Stimulated activated naive CD8-positive, alpha-beta T cell treated with anti-CD3 and anti-CD28 coated beads, Interleukin-15, Interleukin-2, amounts not matched to agents 100 ng/mL and 50 ng/mL, for 24 hours (primary cell): ENCODE measurements at regions not wholly inside any gene's neighbourhood (a gene's known extent, or its start where the extent isn't known, plus 50 kb on each side); places are given as distances from the start of the nearest gene placed in this dataset.
"Not testable (repeated sequence)": the region's sequence is repeated elsewhere in the genome, so short reads cannot be mapped to it uniquely, and the experiment has no call there.

Experiments
- H3K27ac Mint-ChIP-seq: one replicate; pipeline ENCODE4 v1.8.0; 2021; ENCODE audit warnings: mild to moderate bottlenecking, mixed read lengths
- H3K27me3 Mint-ChIP-seq: one replicate; pipeline ENCODE4 v1.8.0; 2021; ENCODE audit warnings: mixed read lengths
- H3K36me3 Mint-ChIP-seq: one replicate; pipeline ENCODE4 v1.8.0; 2021; ENCODE audit warnings: low read depth, mixed read lengths
- H3K4me1 Mint-ChIP-seq: one replicate; pipeline ENCODE4 v1.8.0; 2021; ENCODE audit warnings: low read depth, mixed read lengths
- H3K4me3 Mint-ChIP-seq: one replicate; pipeline ENCODE4 v1.8.0; 2021; ENCODE audit warnings: mild to moderate bottlenecking, mixed read lengths
- H3K9me3 Mint-ChIP-seq: one replicate; pipeline ENCODE4 v1.8.0; 2021; ENCODE audit warnings: mixed read lengths

DNA sequence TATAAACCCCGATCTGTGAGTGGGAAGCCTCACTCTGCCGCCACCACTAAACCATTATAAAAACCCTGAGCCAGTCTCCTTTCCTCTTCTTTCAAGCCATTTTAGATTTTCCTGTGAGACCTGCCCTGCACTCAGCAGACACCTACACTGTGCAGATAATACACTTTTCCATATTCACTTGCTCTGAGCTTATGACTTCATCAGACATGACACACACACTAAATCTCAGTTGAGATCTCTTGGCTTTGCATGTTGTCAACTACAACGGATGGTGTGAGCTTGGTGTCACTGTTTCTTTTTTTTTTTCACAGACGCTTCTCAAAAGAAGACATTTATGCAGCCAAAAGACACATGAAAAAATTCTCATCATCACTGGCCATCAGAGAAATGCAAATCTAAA lies 814.3 kb downstream of the TMEM121 start:
- H3K36me3 Mint-ChIP-seq, H3K27ac Mint-ChIP-seq, H3K4me3 Mint-ChIP-seq, H3K4me1 Mint-ChIP-seq, H3K9me3 Mint-ChIP-seq: not testable (repeated sequence)
- H3K27me3 Mint-ChIP-seq, result peaks cover 23% of the 10 kb centered on the region

DNA sequence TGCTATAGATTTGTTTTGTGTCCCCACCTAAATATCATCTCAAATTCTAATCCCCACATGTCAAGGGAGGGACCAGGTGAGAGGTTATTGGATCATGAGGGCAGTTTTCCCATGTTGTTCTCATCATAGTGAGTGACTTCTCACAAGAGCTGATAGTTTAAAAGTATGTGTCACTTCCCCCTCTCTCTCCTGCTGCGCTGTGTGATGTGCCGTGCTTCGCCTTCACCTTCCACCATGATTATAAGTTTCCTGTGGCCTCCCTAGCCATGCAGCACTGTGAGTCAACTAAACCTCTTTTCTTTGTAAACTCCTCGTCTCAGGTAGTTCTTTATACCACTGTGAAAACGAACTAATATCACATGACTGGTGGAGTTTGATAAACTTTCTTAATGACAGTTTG lies 814.8 kb downstream of the TMEM121 start:
- not testable (repeated sequence) for H3K4me3 Mint-ChIP-seq, H3K27ac Mint-ChIP-seq, H3K36me3 Mint-ChIP-seq, H3K4me1 Mint-ChIP-seq, H3K9me3 Mint-ChIP-seq
- peaks cover 23% of the 10 kb centered on the region for H3K27me3 Mint-ChIP-seq

DNA sequence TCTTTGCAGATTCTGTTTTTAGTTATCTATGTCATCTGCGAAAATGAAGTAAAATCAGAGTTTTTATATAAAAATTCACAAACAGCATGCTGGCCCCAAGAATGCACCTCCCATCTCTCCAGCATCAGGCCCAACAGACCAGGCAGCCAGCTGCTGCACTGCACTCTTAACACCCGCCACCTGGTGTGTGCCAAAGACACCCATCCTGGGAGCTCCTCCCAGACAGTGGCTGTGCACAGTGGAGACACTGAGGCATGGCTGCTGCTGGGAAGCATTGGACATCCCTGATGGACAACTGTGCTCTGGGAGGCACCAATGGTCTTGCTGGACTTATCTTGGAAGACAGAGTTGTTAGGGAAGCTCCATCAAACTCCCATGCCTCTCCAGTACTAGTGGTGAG lies 817.2 kb downstream of the TMEM121 start:
- H3K9me3 Mint-ChIP-seq, result no peaks in the 10 kb centered on the region
- no peaks in the 10 kb centered on the region for H3K4me1 Mint-ChIP-seq
- H3K27ac Mint-ChIP-seq, result no peak overlapping the region
- no peaks in the 10 kb centered on the region for H3K36me3 Mint-ChIP-seq
- H3K4me3 Mint-ChIP-seq, result no peak overlapping the region
- peaks cover 34% of the 10 kb centered on the region for H3K27me3 Mint-ChIP-seq

DNA sequence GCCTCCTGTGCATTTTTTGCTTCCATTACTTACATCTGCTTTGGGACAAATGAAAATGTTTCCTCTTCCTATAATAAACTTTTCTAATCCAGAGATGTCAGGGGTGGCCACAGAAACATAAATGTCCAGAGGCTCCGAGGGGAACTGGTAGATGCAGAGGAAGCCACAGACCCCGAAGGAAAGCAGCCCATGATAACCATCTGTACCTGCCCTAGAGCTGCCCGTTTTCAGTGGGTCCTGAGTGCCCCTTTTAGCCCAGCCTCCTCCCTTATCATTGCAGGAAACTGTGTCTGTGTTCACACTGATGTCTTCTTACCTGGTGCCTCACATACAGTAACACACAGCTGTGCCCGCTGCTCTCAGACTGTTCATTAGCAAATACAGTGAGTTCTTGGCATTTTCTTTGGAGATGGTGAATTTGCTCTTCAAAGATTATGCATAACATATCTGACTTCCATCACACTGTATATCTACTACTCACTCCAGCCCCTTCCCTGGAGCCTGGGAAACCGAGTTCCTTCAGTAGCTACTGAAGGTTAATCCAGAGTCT lies 817.8 kb downstream of the TMEM121 start:
- H3K27me3 Mint-ChIP-seq, result peaks cover 37% of the 10 kb centered on the region
- not testable (repeated sequence) for H3K36me3 Mint-ChIP-seq, H3K4me3 Mint-ChIP-seq

GRCh38 chr14:106344791-106345479 lies 818.6 kb downstream of the TMEM121 start:
- peaks cover 34% of the 10 kb centered on the region for H3K27me3 Mint-ChIP-seq
- not testable (repeated sequence) for H3K9me3 Mint-ChIP-seq, H3K27ac Mint-ChIP-seq, H3K36me3 Mint-ChIP-seq, H3K4me3 Mint-ChIP-seq, H3K4me1 Mint-ChIP-seq

More for the DNA sequence above, 817.8 kb downstream of the TMEM121 start:
- H3K4me1 Mint-ChIP-seq, H3K9me3 Mint-ChIP-seq, H3K27ac Mint-ChIP-seq: not testable (repeated sequence)

GRCh38 chr14:106346084-106346483 lies 819.7 kb downstream of the TMEM121 start:
- no peak overlapping the region for H3K27ac Mint-ChIP-seq
- no peaks in the 10 kb centered on the region for H3K36me3 Mint-ChIP-seq
- H3K4me1 Mint-ChIP-seq, result no peaks in the 10 kb centered on the region
- no peak overlapping the region for H3K4me3 Mint-ChIP-seq
- peaks cover 26% of the 10 kb centered on the region for H3K27me3 Mint-ChIP-seq
- H3K9me3 Mint-ChIP-seq, result no peaks in the 10 kb centered on the region

GRCh38 chr14:106346534-106347290 lies 820.3 kb downstream of the TMEM121 start:
- Mint-ChIP-seq H3K4me3 (no peak overlapping the region), H3K27ac (no peak overlapping the region), H3K4me1 (no peaks in the 10 kb centered on the region), H3K36me3 (no peaks in the 10 kb centered on the region), H3K27me3 (peaks cover 26% of the 10 kb centered on the region), H3K9me3 (no peaks in the 10 kb centered on the region)

DNA sequence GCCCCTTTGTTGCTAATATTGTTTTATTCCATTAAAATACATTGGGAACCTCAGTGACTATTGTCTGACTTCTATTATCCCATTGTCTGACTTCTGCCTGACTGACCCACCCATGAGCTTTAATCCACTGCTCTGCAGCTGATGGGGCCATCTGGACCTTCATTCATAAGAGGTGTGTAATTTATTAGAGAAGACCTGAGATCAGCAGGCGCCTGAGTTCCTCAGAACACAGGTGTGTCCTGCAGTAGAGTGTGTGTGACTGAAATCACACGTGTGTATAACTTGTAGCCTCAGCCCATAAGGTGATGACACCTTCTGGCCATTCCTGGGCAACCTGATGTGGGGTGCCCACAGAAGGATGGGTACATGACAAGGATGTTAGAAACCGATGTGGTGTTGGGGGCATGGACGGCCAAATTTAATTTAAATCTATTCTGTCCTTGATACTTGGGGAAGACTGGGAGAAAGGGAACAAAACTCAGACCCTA lies 821.0 kb downstream of the TMEM121 start:
- Mint-ChIP-seq H3K4me1 (no peaks in the 10 kb centered on the region), H3K27ac (no peak overlapping the region), H3K4me3 (no peak overlapping the region), H3K9me3 (no peaks in the 10 kb centered on the region), H3K36me3 (no peaks in the 10 kb centered on the region), H3K27me3 (peaks cover 26% of the 10 kb centered on the region)

DNA sequence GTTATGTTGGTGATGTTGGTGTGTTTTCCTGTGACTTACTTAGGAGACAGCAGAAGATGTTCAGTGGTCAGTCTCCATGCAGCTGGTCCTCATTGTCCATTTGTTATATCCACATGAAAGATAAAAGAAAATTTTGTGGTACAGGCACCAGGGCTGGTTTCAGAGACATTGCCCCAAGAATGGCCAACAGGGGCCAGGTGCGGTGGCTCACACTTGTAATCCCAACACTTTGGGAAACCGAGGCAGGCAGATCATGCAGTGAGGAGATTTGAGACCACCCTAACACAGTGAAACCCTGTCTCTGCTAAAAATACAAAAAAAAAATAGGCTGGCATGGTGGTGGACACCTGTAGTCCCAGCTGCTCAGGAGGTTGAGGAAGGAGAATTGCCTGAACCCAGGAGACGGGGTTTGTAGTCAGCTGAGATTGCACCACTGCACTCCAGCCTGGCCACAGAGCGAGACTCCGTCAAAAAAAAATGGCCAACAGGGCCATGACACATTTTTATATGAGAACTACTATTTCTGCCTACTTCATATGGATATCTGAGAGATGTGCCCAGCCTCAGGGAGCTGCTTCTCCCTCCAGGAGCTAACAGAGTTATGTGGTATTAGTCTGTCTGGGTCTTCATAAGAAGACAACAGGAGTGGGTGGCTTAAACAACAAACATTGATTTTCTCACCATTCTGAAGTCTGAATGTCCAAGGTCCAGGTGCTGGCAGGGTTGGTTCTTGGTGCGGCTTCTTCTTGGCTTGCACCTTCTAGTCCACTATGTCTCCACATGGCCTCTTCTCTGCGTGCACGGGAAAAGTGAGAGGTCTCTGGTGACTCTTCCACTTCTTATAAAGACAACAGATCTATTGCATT lies 821.7 kb downstream of the TMEM121 start:
- H3K36me3 Mint-ChIP-seq, result no peaks in the 10 kb centered on the region
- H3K27me3 Mint-ChIP-seq, result peaks cover 26% of the 10 kb centered on the region
- H3K9me3 Mint-ChIP-seq, result no peaks in the 10 kb centered on the region
- H3K4me3 Mint-ChIP-seq, result no peak overlapping the region
- no peaks in the 10 kb centered on the region for H3K4me1 Mint-ChIP-seq
- no peak overlapping the region for H3K27ac Mint-ChIP-seq

- H3K27me3 Mint-ChIP-seq, result peaks cover 24% of the 10 kb centered on the region
- not testable (repeated sequence) for H3K27ac Mint-ChIP-seq, H3K4me1 Mint-ChIP-seq, H3K4me3 Mint-ChIP-seq, H3K36me3 Mint-ChIP-seq, H3K9me3 Mint-ChIP-seq
Observed at GRCh38 chr14:106348873-106349540, 822.6 kb downstream of the TMEM121 start.

DNA sequence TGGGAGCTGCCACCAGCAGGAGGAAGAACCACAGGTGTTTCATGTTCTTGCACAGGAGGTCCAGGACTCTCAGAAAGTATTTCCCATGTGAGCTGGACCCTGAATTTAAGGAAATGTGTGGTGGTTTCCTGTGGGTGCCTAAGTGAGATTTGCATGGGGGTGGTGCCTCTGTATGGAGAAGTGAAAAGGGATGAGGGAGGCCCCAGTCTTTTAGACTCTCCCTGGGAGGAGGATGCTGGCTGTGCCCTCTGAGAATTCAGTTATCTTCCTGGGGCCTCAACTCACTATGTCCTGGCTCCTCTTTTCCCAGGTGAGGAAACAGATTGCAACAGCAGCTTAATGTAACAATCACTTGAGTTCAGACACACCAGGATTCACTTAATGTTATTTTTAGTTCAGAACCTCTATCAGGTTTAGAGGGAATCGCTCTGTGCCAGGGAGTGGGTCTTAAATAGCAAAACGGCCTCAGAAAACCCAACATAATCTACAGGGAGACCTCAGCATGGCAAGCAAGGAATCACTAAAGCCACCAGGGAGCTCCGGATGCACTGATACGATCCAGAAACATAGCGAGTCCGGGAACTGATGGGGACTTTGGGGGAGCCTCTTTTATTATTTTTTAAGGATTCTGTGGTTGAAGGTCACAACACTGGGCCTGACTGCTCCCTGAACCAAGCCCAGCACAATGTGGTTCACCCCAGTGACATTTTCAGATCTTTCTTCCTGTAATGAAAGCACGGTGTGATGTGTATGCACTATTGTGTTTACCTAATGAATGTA lies 823.5 kb downstream of the TMEM121 start:
- not testable (repeated sequence) for H3K9me3 Mint-ChIP-seq, H3K27ac Mint-ChIP-seq, H3K36me3 Mint-ChIP-seq, H3K4me1 Mint-ChIP-seq, H3K4me3 Mint-ChIP-seq
- H3K27me3 Mint-ChIP-seq, result peaks cover 29% of the 10 kb centered on the region

- H3K27me3 Mint-ChIP-seq, result peaks cover 17% of the 10 kb centered on the region
- H3K4me1 Mint-ChIP-seq, H3K36me3 Mint-ChIP-seq, H3K4me3 Mint-ChIP-seq, H3K27ac Mint-ChIP-seq, H3K9me3 Mint-ChIP-seq: not testable (repeated sequence)
Observed at GRCh38 chr14:106355007-106355791, 828.8 kb downstream of the TMEM121 start.

- H3K9me3 Mint-ChIP-seq, H3K4me1 Mint-ChIP-seq, H3K27ac Mint-ChIP-seq, H3K4me3 Mint-ChIP-seq, H3K36me3 Mint-ChIP-seq: not testable (repeated sequence)
- peaks cover 19% of the 10 kb centered on the region for H3K27me3 Mint-ChIP-seq
Observed at GRCh38 chr14:106355881-106356642, 829.7 kb downstream of the TMEM121 start.
